HFF-Myc (cell line): ENCODE measurements at regions not wholly inside any gene's neighbourhood (a gene's known extent, or its start where the extent isn't known, plus 50 kb on each side); places are given as distances from the start of the nearest gene placed in this dataset.

Source experiments
- DNase-seq: peaks from one replicate; pipeline ENCODE4 v3.0.0-alpha.2; 2011; ENCODE audit warnings: low read depth; ENCODE audit errors: extremely low read depth
- H3K4me3 ChIP-seq: replicated peaks from 2 replicates; pipeline ENCODE4 v1.5.1; 2011; ENCODE audit warnings: low read depth, mild to moderate bottlenecking, control low read depth, low read length
- TF ChIP-seq, protein P1 (sequence below): IDR thresholded peaks from 2 replicates; pipeline ENCODE4 v1.5.1; 2012; ENCODE audit warnings: mild to moderate bottlenecking, low read depth, low read length, control low read depth; ENCODE audit errors: missing control alignments

DNA sequence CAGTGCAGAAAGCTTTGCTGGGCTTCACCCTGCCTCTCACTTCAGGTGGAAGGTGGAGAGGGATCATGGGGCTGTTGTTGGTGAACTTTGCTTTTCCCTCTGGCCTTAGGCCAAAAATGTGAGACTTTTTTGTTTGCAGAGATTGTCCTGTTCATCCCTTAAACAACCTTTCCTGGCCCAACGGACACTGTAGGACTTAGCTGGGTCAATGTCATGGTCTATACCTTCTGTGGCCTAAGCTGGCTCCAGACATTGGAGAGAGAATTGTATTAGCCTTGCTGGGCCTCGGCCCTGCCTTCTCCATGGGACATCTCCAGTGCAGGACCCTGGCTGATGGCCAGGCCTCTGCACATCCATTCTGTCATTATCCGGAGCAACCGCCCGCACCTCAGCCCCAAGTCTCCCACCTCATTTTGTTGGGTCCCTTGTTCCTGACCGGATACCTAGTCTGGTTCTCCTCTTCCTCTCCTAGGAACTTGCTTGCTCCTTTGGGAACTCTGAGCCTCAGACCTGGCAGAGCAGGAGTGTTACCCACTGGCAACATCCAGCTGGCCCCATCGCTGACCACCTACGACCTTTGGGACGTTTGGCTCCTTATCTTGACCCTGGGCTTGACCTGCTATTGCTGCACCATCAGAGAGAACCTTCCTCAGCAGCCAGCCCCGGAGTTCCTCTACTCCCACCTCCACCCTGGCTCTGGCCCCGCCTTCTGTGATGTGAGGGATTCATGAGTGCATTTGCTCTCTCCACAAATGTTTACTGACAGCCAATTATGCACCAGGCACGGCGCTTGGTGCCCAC is 128.2 kb downstream of the BANF2 start:
- no peak for DNase-seq

DNA sequence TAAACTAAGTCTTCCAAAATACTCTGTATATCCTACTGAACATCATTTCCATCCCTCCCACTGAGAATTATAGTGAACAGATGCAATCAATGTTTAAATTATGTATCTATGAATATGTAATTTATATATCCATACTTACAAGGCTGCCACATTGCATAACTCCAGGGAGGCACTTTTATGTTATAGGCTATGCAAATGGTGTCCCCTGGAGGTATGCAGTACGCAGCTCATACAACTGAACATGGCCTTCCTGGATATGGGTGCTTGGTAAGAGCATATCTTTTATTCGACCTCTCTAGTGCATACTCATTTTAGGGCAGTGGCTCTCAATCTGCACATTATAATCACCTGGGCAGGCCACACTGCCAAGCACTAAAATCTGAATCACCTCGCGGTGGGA is 127.3 kb downstream of the BANF2 start:
- TF ChIP-seq, protein P1, sequence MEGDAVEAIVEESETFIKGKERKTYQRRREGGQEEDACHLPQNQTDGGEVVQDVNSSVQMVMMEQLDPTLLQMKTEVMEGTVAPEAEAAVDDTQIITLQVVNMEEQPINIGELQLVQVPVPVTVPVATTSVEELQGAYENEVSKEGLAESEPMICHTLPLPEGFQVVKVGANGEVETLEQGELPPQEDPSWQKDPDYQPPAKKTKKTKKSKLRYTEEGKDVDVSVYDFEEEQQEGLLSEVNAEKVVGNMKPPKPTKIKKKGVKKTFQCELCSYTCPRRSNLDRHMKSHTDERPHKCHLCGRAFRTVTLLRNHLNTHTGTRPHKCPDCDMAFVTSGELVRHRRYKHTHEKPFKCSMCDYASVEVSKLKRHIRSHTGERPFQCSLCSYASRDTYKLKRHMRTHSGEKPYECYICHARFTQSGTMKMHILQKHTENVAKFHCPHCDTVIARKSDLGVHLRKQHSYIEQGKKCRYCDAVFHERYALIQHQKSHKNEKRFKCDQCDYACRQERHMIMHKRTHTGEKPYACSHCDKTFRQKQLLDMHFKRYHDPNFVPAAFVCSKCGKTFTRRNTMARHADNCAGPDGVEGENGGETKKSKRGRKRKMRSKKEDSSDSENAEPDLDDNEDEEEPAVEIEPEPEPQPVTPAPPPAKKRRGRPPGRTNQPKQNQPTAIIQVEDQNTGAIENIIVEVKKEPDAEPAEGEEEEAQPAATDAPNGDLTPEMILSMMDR, result no peak
- no peak overlapping the region for H3K4me3 ChIP-seq
- no peak for DNase-seq

More for the DNA sequence above, 128.2 kb downstream of the BANF2 start:
- no peak overlapping the region for H3K4me3 ChIP-seq
- TF ChIP-seq, protein P1, result no peak

DNA sequence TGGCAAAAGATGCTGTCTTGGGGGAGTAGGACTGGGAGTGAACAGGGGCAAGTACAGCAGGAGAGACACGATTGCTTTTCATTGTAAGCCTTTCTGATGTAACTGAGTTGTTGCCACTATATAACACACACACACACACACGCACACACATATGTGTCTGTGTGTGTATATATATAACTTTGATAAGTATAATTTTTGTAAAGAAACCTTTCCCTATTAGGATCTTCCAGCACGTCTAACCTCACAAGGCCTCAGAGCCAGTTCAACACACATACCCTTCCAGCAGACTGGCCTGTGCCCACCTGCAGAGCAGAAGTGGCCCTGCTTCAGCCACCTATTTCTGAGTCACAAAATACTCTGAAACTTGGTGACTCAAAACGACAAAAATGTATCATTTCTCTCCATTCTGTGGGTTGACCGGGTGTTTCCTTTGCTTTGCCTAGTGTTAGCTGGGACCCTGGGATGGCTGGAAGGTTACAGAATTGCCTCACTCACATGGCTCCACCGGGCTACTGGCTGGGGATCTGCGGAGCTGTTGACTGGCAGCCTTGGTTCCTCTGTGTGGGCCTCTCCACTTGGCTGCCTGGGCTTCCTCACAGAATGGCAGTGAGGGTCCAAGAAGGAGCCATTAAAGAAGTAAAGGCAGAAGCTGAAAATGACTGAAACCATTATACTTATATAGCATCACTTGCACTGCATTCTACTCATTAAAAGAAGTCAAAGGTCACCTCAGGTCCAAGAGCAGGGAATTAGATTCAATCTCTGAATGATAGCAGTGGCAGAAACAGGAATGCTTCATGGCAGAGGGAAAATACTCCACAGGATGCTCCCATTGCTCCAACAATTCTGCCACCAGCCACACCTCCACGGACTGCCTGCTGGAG is 126.4 kb downstream of the BANF2 start:
- TF ChIP-seq, protein P1, result no peak
- H3K4me3 ChIP-seq, result no peak overlapping the region
- DNase-seq, result no peak

DNA sequence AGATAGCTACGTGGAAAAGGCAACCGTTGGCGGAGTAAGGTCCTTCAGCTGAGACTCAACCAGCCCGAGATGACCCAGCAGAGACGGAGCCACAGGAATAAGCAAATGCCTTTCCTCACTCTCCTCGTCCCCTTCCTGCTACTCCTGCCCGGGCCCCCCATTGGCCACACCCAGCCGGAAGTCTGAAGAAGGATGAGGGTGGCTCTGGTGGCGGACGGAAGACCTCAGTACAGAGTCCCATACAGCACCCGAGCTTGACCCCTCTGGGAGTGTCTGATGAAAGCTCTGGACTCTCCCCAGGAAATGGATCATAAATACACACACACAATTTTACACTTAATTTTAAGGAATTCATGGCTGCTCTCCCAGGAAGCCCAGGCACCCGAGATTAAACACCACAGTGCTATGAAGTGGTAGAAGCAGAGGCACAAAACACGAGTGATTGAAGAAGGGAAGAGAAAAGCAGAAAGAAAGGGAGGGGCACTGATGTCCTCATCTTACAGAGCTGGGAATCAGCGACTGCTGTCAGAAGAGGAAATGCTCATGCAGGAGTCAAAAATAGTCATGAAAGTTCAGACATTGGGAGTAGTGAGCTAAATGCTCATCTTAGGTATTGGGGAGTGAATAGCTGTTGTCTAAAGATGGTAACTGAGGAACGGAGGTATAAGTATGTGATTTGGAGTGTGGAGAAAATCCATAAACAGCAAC is 125.6 kb downstream of the BANF2 start:
- no peak overlapping the region for H3K4me3 ChIP-seq
- no peak for DNase-seq

DNA sequence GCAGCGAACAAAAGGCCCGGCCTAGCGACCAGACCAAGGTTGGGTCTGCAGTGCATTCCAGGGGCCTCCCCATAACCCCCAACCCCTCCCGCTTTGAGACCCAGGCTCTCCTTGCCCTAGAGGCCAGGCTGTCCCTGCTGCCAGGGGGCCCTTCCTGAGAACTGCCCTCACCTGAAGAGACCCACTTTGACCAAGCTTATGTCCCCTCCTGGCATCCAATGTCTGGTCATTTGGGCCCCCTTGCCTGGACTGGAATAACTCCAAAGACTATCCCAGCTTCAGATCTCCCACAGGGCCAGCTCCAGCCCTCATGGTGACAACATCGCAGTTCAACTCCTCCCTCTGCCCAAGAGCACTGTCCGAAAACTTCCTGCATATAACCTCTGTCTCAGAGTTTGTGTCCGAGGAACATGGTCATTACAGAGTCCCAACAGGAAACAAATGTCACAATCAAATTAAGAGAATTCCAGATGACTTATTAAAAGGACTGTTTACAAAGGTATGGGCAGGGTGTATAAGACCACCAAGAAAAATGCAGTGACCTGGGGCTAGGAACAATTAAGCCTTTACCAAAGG is 125.0 kb downstream of the BANF2 start:
- TF ChIP-seq, protein P1, result no peak
- H3K4me3 ChIP-seq, result no peak overlapping the region
- DNase-seq, result no peak

More for the DNA sequence above, 125.6 kb downstream of the BANF2 start:
- TF ChIP-seq, protein P1, result no peak
